LNCAP (cell line): ENCODE measurements at regions not wholly inside any gene's neighbourhood (a gene's known extent, or its start where the extent isn't known, plus 50 kb on each side); places are given as distances from the start of the nearest gene placed in this dataset.

ENCODE experiments used
- CTCF ChIP-seq: fragments of 450-650 bp; IDR thresholded peaks from 2 replicates; pipeline ENCODE4 v1.5.1; 2017; ENCODE audit warnings: mild to moderate bottlenecking

GRCh38 chrX:63453571-63453970 lies 102.4 kb upstream of the SPIN4 start:
- no peak for TF ChIP-seq CTCF

DNA sequence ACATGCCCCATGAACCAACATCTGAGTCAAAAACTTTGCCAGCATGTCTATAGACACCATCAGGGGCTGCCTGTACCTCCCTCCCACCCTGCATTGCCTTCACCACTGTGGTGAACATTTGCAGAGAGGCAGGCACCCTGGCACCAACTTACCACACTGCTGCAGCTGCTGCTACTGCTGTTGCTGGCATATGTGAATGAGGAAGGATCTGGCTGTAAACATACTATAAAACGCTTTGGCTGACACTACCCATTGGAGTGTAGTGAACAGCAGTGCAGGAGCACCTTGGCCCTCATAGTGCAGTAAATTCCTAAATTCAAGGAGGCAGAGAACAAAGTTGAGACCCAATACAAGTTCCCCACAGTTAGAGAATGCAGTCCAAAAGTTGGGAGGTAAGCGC lies 90.6 kb upstream of the SPIN4 start:
- no peak for TF ChIP-seq CTCF

DNA sequence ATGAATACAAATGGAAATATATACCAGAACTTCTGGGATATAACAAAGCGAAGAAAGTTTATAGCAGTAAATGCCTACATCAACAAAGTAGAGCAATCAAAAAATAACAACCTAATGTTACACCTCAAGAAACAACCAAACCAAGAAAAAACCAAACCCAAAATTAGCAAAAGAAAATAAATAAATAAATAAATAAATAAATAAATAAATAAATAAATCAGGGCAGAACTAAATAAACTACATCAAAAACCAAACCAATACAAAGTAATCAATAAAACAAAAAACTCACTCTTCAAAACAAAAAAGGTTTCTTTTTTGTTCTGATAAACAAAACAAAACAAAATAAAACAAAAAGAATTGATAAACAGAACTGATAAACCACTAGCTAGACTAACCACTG lies 88.4 kb upstream of the SPIN4 start:
- TF ChIP-seq CTCF: no peak

DNA sequence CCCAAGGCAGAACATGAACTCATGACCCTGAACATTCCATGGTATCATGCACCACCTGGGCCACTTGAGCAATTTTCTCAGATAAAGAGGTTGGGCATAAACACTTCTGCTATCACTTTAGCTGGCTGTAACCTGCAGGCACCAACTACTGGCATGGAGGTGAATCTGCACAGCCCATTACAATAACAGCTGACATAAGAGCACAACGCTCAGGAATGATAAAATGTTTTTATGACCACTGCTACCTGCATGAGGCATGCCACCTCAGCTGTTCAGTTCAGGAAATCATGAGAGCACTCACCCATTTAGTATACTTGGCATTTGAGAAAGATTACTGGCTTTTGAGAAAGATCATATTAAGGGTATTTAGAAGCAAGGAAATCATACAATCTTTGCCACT lies 85.7 kb upstream of the SPIN4 start:
- TF ChIP-seq CTCF: no peak

- no peak for TF ChIP-seq CTCF
Observed at GRCh38 chrX:63434665-63435064, 83.5 kb upstream of the SPIN4 start.

GRCh38 chrX:63434206-63434605 lies 83.1 kb upstream of the SPIN4 start:
- TF ChIP-seq CTCF: no peak

- no peak for TF ChIP-seq CTCF
Observed at GRCh38 chrX:63430026-63430425, 78.9 kb upstream of the SPIN4 start.

DNA sequence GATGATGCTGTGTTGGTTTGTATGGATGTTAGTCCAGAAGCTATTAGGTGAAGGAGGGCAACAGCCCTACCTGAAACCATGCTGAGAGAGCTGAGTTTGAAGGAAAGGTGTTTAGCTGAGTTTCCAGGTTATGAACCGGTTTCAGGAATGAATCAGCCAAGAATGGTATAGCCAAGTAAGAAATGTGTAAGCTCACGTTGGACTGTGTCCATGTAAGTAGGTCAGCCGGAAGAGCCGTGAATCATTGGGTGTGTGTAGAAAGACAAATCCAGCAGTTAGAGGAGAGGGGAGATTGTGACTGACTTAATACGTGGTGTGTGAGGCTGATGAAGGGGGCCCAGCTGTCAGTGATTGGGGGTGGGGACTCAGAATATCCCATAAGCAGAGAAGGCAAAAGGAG lies 77.2 kb upstream of the SPIN4 start:
- TF ChIP-seq CTCF: no peak
